ENCODE measurements at regions not wholly inside any gene's neighbourhood (a gene's known extent, or its start where the extent isn't known, plus 50 kb on each side); places are given as distances from the start of the nearest gene placed in this dataset.

- ChIA-PET POLR2A (no interaction called here), CTCF (no interaction called here)
- Histone ChIP-seq H3K9me3 (replicated peaks; ENCODE audit: control insufficient read depth, insufficient read depth, low read length) (no peaks in the 10 kb centered on the region), H3K4me1 (ENCODE audit: control insufficient read depth, extremely low read depth, insufficient read depth, low read length) (no peaks in the 10 kb centered on the region), H3K4me3 (replicated peaks in 1 of 3; ENCODE audit: insufficient read depth in 1 of 3, low read depth in 1 of 3, low read length in 3 of 3) (no peak overlapping the region), H3K27me3 (ENCODE audit: control insufficient read depth in 2 of 2, insufficient read depth in 2 of 2, low read length in 2 of 2) (no peaks in the 10 kb centered on the region), H3K4me2 (ENCODE audit: insufficient read depth, low read length) (no peak overlapping the region), H3K36me3 (ENCODE audit: control insufficient read depth in 2 of 2, extremely low read depth in 1 of 2, insufficient read depth in 2 of 2, low read length in 2 of 2) (no peaks in the 10 kb centered on the region), H4K20me1 (replicated peaks; ENCODE audit: control insufficient read depth, extremely low read depth, insufficient read depth, low read length) (no peaks in the 10 kb centered on the region), H3K9ac (replicated peaks; ENCODE audit: extremely low read depth, insufficient read depth, low read length) (no peak overlapping the region), H3K79me2 (ENCODE audit: control insufficient read depth, insufficient read depth, low read length) (no peaks in the 10 kb centered on the region), H3K27ac (ENCODE audit: insufficient read depth, low read depth, low read length) (no peak overlapping the region), H3K9me1 (replicated peaks; ENCODE audit: control insufficient read depth, extremely low read depth, insufficient read depth, low read length) (no peaks in the 10 kb centered on the region), H2AFZ (ENCODE audit: low read depth, low read length) (no peak overlapping the region)
- BruUV-seq (replicated peaks) = no TSS peak
- DNase-seq (ENCODE audit: low read depth, low spot score) (no peak), FAIRE-seq (no peak)
- intact Hi-C loops (cut with micrococcal nuclease) = no loop called here
- TF ChIP-seq FOS (IDR thresholded peaks at IDR 0.05; ENCODE audit: borderline replicate concordance, insufficient read depth, low read length) = no peak
- TF ChIP-seq POLR2A (IDR thresholded peaks at IDR 0.05; ENCODE audit: low read depth, low read length) = no peak
- TF ChIP-seq POLR2AphosphoS5 (IDR thresholded peaks at IDR 0.05; ENCODE audit: insufficient read depth, low read depth, low read length) = no peak
- TF ChIP-seq CTCF (IDR thresholded peaks at IDR 0.05; ENCODE audit: extremely low read depth in 1 of 2, insufficient read depth in 1 of 2, low read depth in 1 of 2, low read length in 2 of 2) = no peak
- TF ChIP-seq MYC (IDR thresholded peaks at IDR 0.05; ENCODE audit: low read depth, low read length) = no peak
- TF ChIP-seq GATA2 (IDR thresholded peaks at IDR 0.05; ENCODE audit: insufficient read depth, insufficient read length, low read depth, low read length) = no peak
- no peak for TF ChIP-seq MAX (IDR thresholded peaks at IDR 0.05; ENCODE audit: insufficient read depth, insufficient read length)
- no peak for TF ChIP-seq EZH2 (IDR thresholded peaks at IDR 0.05; ENCODE audit: borderline replicate concordance, low read depth, low read length, severe bottlenecking)
- TF ChIP-seq JUN (IDR thresholded peaks at IDR 0.05; ENCODE audit: borderline replicate concordance, insufficient read depth, insufficient read length, low read depth) = no peak
- dilution Hi-C loops (cut with MboI; ENCODE audit: extremely low pct_ligation_motif_present, low sequenced_read_pairs) = no loop called here
Measured at GRCh38 chrX:19181345-19181744, 59.1 kb upstream of the ADGRG2 start.
